ENCODE measurements at regions not wholly inside any gene's neighbourhood (a gene's known extent, or its start where the extent isn't known, plus 50 kb on each side); places are given as distances from the start of the nearest gene placed in this dataset.

GRCh38 chr5:51468196-51468595 is 84.9 kb downstream of the ISL1 start:
- H3K23ac ChIP-seq (ENCODE audit: low read depth, low read length) = no peak overlapping the region
- no peak overlapping the region for H2BK20ac ChIP-seq (ENCODE audit: low read depth, low read length)
- no peaks in the 10 kb centered on the region for H4K20me1 ChIP-seq (ENCODE audit: insufficient read depth, low read length)
- no peak overlapping the region for H2BK120ac ChIP-seq (ENCODE audit: low read depth, low read length)
- no peak overlapping the region for H3K9ac ChIP-seq (ENCODE audit: low read depth, low read length)
- H2AK9ac ChIP-seq (replicated peaks; ENCODE audit: low read depth, low read length, poor library complexity) = no peak overlapping the region
- ChIA-PET CTCF (no interaction called here), POLR2A (ENCODE audit: unreplicated experiment) (no interaction called here)
- H2AFZ ChIP-seq (replicated peaks; ENCODE audit: low read length, poor library complexity) = no peak overlapping the region
- H4K91ac ChIP-seq (ENCODE audit: insufficient read depth, low read depth, low read length) = no peak overlapping the region
- 0 out of 2 replicates have a peak, but pooled peaks cover 2% of the 10 kb centered on the region for H3K9me3 ChIP-seq (ENCODE audit: control insufficient read depth, insufficient read depth, low read length)
- intact Hi-C loops (cut with micrococcal nuclease) (no loop called here), in situ Hi-C loops (cut with MboI; ENCODE audit: low sequenced_read_pairs) (no loop called here), dilution Hi-C loops (cut with HindIII; ENCODE audit: low sequenced_read_pairs, unreplicated experiment) (no loop called here)
- no peak overlapping the region for H3K56ac ChIP-seq (ENCODE audit: extremely low read depth, insufficient read depth, low read length)
- TF ChIP-seq RCOR1 (IDR thresholded peaks at IDR 0.05; ENCODE audit: insufficient replicate concordance, low read length) (no peak), BHLHE40 (IDR thresholded peaks at IDR 0.05; ENCODE audit: low read depth, low read length) (no peak), MAFK (IDR thresholded peaks at IDR 0.05; ENCODE audit: low read depth, low read length) (no peak), POLR2A (IDR thresholded peaks at IDR 0.05; ENCODE audit: low read depth, low read length) (no peak), CHD1 (IDR thresholded peaks at IDR 0.05; ENCODE audit: low read depth, low read length) (no peak), CTCF (conservative IDR thresholded peaks at IDR 0.05; ENCODE audit: low read depth, low read length) (no peak), ELK1 (IDR thresholded peaks at IDR 0.05; ENCODE audit: borderline replicate concordance, low read depth, low read length) (no peak), MXI1 (IDR thresholded peaks at IDR 0.05; ENCODE audit: borderline replicate concordance, low read depth, low read length) (no peak), NFE2L2 (IDR thresholded peaks at IDR 0.05; ENCODE audit: low read depth, low read length) (no peak), CEBPB (IDR thresholded peaks at IDR 0.05; ENCODE audit: low read depth, low read length) (no peak), FOS (IDR thresholded peaks at IDR 0.05; ENCODE audit: low read depth, low read length) (no peak)
- no peaks in the 10 kb centered on the region for H3K36me3 ChIP-seq (ENCODE audit: control insufficient read depth, insufficient read depth, low read length)
- no peak overlapping the region for H2BK5ac ChIP-seq (ENCODE audit: low read depth, low read length, poor library complexity, severe bottlenecking)
- no peak overlapping the region for H4K5ac ChIP-seq (ENCODE audit: low read depth, low read length)
- H3K9me1 ChIP-seq (ENCODE audit: insufficient read depth, low read length) = no peaks in the 10 kb centered on the region
- no peaks in the 10 kb centered on the region for H3K79me1 ChIP-seq (ENCODE audit: low read depth in 1 of 2, low read length in 2 of 2)
- H3K27me3 ChIP-seq (ENCODE audit: control insufficient read depth, insufficient read depth, low read length) = no peaks in the 10 kb centered on the region
- DNase-seq = no peak
- H2BK15ac ChIP-seq (ENCODE audit: low read depth, low read length) = no peak overlapping the region
- H3K4ac ChIP-seq (ENCODE audit: low read depth, low read length) = no peak overlapping the region
- no peak overlapping the region for H3K4me3 ChIP-seq (ENCODE audit: insufficient read depth, low read depth, low read length)
- no TSS peak for BruUV-seq (replicated peaks)
- no peak overlapping the region for H3K14ac ChIP-seq (replicated peaks; ENCODE audit: low read depth, low read length)
- no peak overlapping the region for H2AK5ac ChIP-seq (ENCODE audit: low read depth, low read length)
- H3K4me2 ChIP-seq (ENCODE audit: low read depth, low read length) = no peak overlapping the region
- WGBS, 2 experiments (ENCODE audit: extremely low coverage in 2 of 2, insufficient read length in 1 of 2) = no CpG with 5 or more reads among the region's 2 CpGs
- ATAC-seq (ENCODE audit: low read depth) = no peak
- H3K27ac ChIP-seq (ENCODE audit: insufficient read depth, low read length) = no peak overlapping the region
- no peaks in the 10 kb centered on the region for H3K4me1 ChIP-seq (ENCODE audit: control insufficient read depth, insufficient read depth, low read length)
- no peak overlapping the region for H4K8ac ChIP-seq (ENCODE audit: low read depth in 2 of 2, low read length in 2 of 2)
- no peak overlapping the region for H3K18ac ChIP-seq (ENCODE audit: low read depth, low read length)
